Stomach smooth muscle (tissue), 2 donors: ENCODE measurements at regions not wholly inside any gene's neighbourhood (a gene's known extent, or its start where the extent isn't known, plus 50 kb on each side); places are given as distances from the start of the nearest gene placed in this dataset.

Source experiments
- H3K27ac ChIP-seq: one replicate; pipeline ENCODE4 v1.7.0; 2013; ENCODE audit warnings: mild to moderate bottlenecking, low read length, inconsistent platforms
- H3K27me3 ChIP-seq, 2 donors: one replicate each; pipeline ENCODE4 v1.7.0; 2013; ENCODE audit warnings: low read length in 2 of 2; ENCODE audit not compliant: insufficient read depth in 2 of 2, control insufficient read depth in 1 of 2
- H3K36me3 ChIP-seq, 2 donors: one replicate each; pipeline ENCODE4 v1.7.0; 2013; ENCODE audit warnings: low read length in 2 of 2; ENCODE audit not compliant: control insufficient read depth in 2 of 2, insufficient read depth in 2 of 2
- H3K4me1 ChIP-seq: one replicate; pipeline ENCODE4 v1.7.0; 2013; ENCODE audit warnings: low read length; ENCODE audit not compliant: control insufficient read depth, insufficient read depth
- H3K4me3 ChIP-seq, 2 donors: one replicate each; pipeline ENCODE4 v1.7.0; 2013; ENCODE audit warnings: low read length in 2 of 2
- H3K9ac ChIP-seq, 2 donors: one replicate each; pipeline ENCODE4 v1.7.0; 2013; ENCODE audit warnings: low read length in 2 of 2, mild to moderate bottlenecking in 1 of 2
- H3K9me3 ChIP-seq, 2 donors: one replicate each; pipeline ENCODE4 v1.7.0; 2013; ENCODE audit warnings: low read length in 2 of 2; ENCODE audit not compliant: control insufficient read depth in 2 of 2
- donor health status: healthy.
- donor health status: Pancreatic carcinoma.

- Histone ChIP-seq H3K4me1 (no peaks in the 10 kb centered on the region), H3K4me3 (no peak overlapping the region), H3K27me3 (no peaks in the 10 kb centered on the region), H3K36me3 (no peaks in the 10 kb centered on the region), H3K9me3 (no peaks in the 10 kb centered on the region), H3K27ac (no peak overlapping the region), H3K9ac (no peak overlapping the region)
These were observed 273.5 kb upstream of the ST8SIA4 start for GRCh38 chr5:101176605-101177004.

GRCh38 chr5:101174981-101175380, 271.9 kb upstream of the ST8SIA4 start:
- Histone ChIP-seq H3K9me3 (no peaks in the 10 kb centered on the region), H3K36me3 (no peaks in the 10 kb centered on the region), H3K27me3 (no peaks in the 10 kb centered on the region), H3K27ac (no peak overlapping the region), H3K4me3 (no peak overlapping the region), H3K9ac (no peak overlapping the region), H3K4me1 (no peaks in the 10 kb centered on the region)

GRCh38 chr5:101163088-101163487, 260.0 kb upstream of the ST8SIA4 start:
- no peaks in the 10 kb centered on the region for H3K36me3 ChIP-seq
- no peak overlapping the region for H3K9ac ChIP-seq

GRCh38 chr5:101160002-101160401, 256.9 kb upstream of the ST8SIA4 start:
- Histone ChIP-seq H3K9ac (no peak overlapping the region), H3K27ac (no peak overlapping the region), H3K27me3 (no peaks in the 10 kb centered on the region)

More at GRCh38 chr5:101163088-101163487, 260.0 kb upstream of the ST8SIA4 start:
- H3K4me3 ChIP-seq, result no peak overlapping the region
- H3K27me3 ChIP-seq, result no peaks in the 10 kb centered on the region
- H3K4me1 ChIP-seq, result no peaks in the 10 kb centered on the region
- H3K9me3 ChIP-seq, result no peaks in the 10 kb centered on the region
- H3K27ac ChIP-seq, result no peak overlapping the region

GRCh38 chr5:101159006-101159405, 255.9 kb upstream of the ST8SIA4 start:
- Histone ChIP-seq H3K27me3 (no peaks in the 10 kb centered on the region), H3K4me3 (no peak overlapping the region), H3K9ac (no peak overlapping the region), H3K36me3 (no peaks in the 10 kb centered on the region), H3K9me3 (no peaks in the 10 kb centered on the region), H3K27ac (no peak overlapping the region), H3K4me1 (no peaks in the 10 kb centered on the region)

More at GRCh38 chr5:101160002-101160401, 256.9 kb upstream of the ST8SIA4 start:
- H3K4me1 ChIP-seq, result no peaks in the 10 kb centered on the region
- no peaks in the 10 kb centered on the region for H3K36me3 ChIP-seq
- no peak overlapping the region for H3K4me3 ChIP-seq
- H3K9me3 ChIP-seq, result no peaks in the 10 kb centered on the region

- no peak overlapping the region for H3K4me3 ChIP-seq
- no peaks in the 10 kb centered on the region for H3K4me1 ChIP-seq
- no peaks in the 10 kb centered on the region for H3K9me3 ChIP-seq
- no peaks in the 10 kb centered on the region for H3K27me3 ChIP-seq
- H3K27ac ChIP-seq, result no peak overlapping the region
- H3K36me3 ChIP-seq, result no peaks in the 10 kb centered on the region
- H3K9ac ChIP-seq, result no peak overlapping the region
These were observed 250.4 kb upstream of the ST8SIA4 start for GRCh38 chr5:101153526-101153925.

- Histone ChIP-seq H3K27ac (no peak overlapping the region), H3K9ac (no peak overlapping the region), H3K9me3 (no peaks in the 10 kb centered on the region), H3K4me3 (no peak overlapping the region), H3K4me1 (no peaks in the 10 kb centered on the region), H3K36me3 (no peaks in the 10 kb centered on the region), H3K27me3 (no peaks in the 10 kb centered on the region)
These were observed 240.4 kb upstream of the ST8SIA4 start for GRCh38 chr5:101143526-101143925.

- Histone ChIP-seq H3K9me3 (no peaks in the 10 kb centered on the region), H3K4me1 (no peaks in the 10 kb centered on the region), H3K4me3 (no peak overlapping the region), H3K9ac (no peak overlapping the region), H3K36me3 (no peaks in the 10 kb centered on the region), H3K27me3 (no peaks in the 10 kb centered on the region), H3K27ac (no peak overlapping the region)
These were observed 239.0 kb upstream of the ST8SIA4 start for GRCh38 chr5:101142102-101142501.

GRCh38 chr5:101136454-101136853, 233.4 kb upstream of the ST8SIA4 start:
- H3K9me3 ChIP-seq, result no peaks in the 10 kb centered on the region
- no peaks in the 10 kb centered on the region for H3K27me3 ChIP-seq
- H3K27ac ChIP-seq, result no peak overlapping the region
- no peak overlapping the region for H3K9ac ChIP-seq
- H3K36me3 ChIP-seq, result no peaks in the 10 kb centered on the region
- no peaks in the 10 kb centered on the region for H3K4me1 ChIP-seq
- H3K4me3 ChIP-seq, result no peak overlapping the region

- peaks cover 0 to 2% of the 10 kb centered on the region in 2 donors for H3K9me3 ChIP-seq
- no peaks in the 10 kb centered on the region for H3K36me3 ChIP-seq
- H3K27me3 ChIP-seq, result no peaks in the 10 kb centered on the region
- no peaks in the 10 kb centered on the region for H3K4me1 ChIP-seq
- no peak overlapping the region for H3K9ac ChIP-seq
- no peak overlapping the region for H3K4me3 ChIP-seq
- H3K27ac ChIP-seq, result no peak overlapping the region
These were observed 220.3 kb upstream of the ST8SIA4 start for GRCh38 chr5:101123363-101123762.

GRCh38 chr5:101112645-101113044, 209.6 kb upstream of the ST8SIA4 start:
- Histone ChIP-seq H3K36me3 (no peaks in the 10 kb centered on the region), H3K9me3 (no peaks in the 10 kb centered on the region)

More at GRCh38 chr5:101112645-101113044, 209.6 kb upstream of the ST8SIA4 start:
- Histone ChIP-seq H3K4me1 (no peaks in the 10 kb centered on the region), H3K27ac (no peak overlapping the region), H3K27me3 (no peaks in the 10 kb centered on the region), H3K4me3 (no peak overlapping the region), H3K9ac (no peak overlapping the region)
